GM19324 (cell line): ENCODE measurements at regions not wholly inside any gene's neighbourhood (a gene's known extent, or its start where the extent isn't known, plus 50 kb on each side); places are given as distances from the start of the nearest gene placed in this dataset.

Experiments used
- ATAC-seq: cut with Tn5 transposase; IDR thresholded peaks from one replicate; pipeline ENCODE4 v1.9.1; 2021; ENCODE audit warnings: mild to moderate bottlenecking, moderate library complexity; ENCODE audit not compliant: unreplicated experiment, low FRiP score

GRCh38 chr20:6715401-6715941 is 52.0 kb upstream of the BMP2 start:
- no peak for ATAC-seq

GRCh38 chr20:6714279-6714711 is 53.2 kb upstream of the BMP2 start:
- no peak for ATAC-seq

GRCh38 chr20:6711951-6712649 is 55.4 kb upstream of the BMP2 start:
- no peak for ATAC-seq

- ATAC-seq, result no peak
These were observed 57.4 kb upstream of the BMP2 start for GRCh38 chr20:6709910-6710595.

- ATAC-seq, result no peak
These were observed 59.5 kb upstream of the BMP2 start for GRCh38 chr20:6708010-6708409.

GRCh38 chr20:6707321-6707831 is 60.1 kb upstream of the BMP2 start:
- ATAC-seq, result no peak

GRCh38 chr20:6705926-6706548 is 61.4 kb upstream of the BMP2 start:
- no peak for ATAC-seq

- no peak for ATAC-seq
These were observed 62.2 kb upstream of the BMP2 start for GRCh38 chr20:6705106-6705766.

GRCh38 chr20:6704132-6704861 is 63.2 kb upstream of the BMP2 start:
- ATAC-seq, result no peak

- ATAC-seq, result no peak
These were observed 63.8 kb upstream of the BMP2 start for GRCh38 chr20:6703656-6704055.

GRCh38 chr20:6703047-6703446 is 64.4 kb upstream of the BMP2 start:
- ATAC-seq, result no peak

- no peak for ATAC-seq
These were observed 65.3 kb upstream of the BMP2 start for GRCh38 chr20:6702144-6702543.

- no peak for ATAC-seq
These were observed 66.7 kb upstream of the BMP2 start for GRCh38 chr20:6700563-6701329.

GRCh38 chr20:6699921-6700562 is 67.4 kb upstream of the BMP2 start:
- ATAC-seq, result no peak

GRCh38 chr20:6698723-6699122 is 68.8 kb upstream of the BMP2 start:
- no peak for ATAC-seq

GRCh38 chr20:6698056-6698455 is 69.4 kb upstream of the BMP2 start:
- no peak for ATAC-seq

- ATAC-seq, result no peak
These were observed 70.1 kb upstream of the BMP2 start for GRCh38 chr20:6697228-6697972.

GRCh38 chr20:6696001-6696400 is 71.5 kb upstream of the BMP2 start:
- no peak for ATAC-seq
